Right atrium auricular region (tissue), 2 donors: ENCODE measurements at regions not wholly inside any gene's neighbourhood (a gene's known extent, or its start where the extent isn't known, plus 50 kb on each side); places are given as distances from the start of the nearest gene placed in this dataset.

Experiments
- DNase-seq: peaks from one replicate; pipeline ENCODE4 v3.0.0-alpha.2; 2019; ENCODE audit warnings: low spot score
- H3K27ac ChIP-seq, 2 donors: fragments of 200-600 bp; sonication (generic); 1 replicate in 1 of 2; 2 replicates in 1 of 2; pipeline ENCODE4 v1.5.1; 2016 to 2019
- H3K27me3 ChIP-seq, 2 donors: fragments of 200-600 bp; sonication (generic); one replicate each; pipeline versions ENCODE4 v1.5.1 to v1.6.0; 2017 to 2019
- H3K36me3 ChIP-seq: fragments of 200-600 bp; sonication (generic); one replicate; pipeline ENCODE4 v1.5.1; 2016
- H3K4me1 ChIP-seq, 2 donors: fragments of 200-600 bp; sonication (generic); one replicate each; pipeline versions ENCODE4 v1.5.1 to v1.6.0; 2017 to 2019
- H3K4me3 ChIP-seq, 2 donors: fragments of 200-600 bp; sonication (generic); 1 replicate in 1 of 2; 2 replicates in 1 of 2; pipeline ENCODE4 v1.5.1; 2017 to 2019; ENCODE audit warnings: mild to moderate bottlenecking in 1 of 2, moderate library complexity in 1 of 2
- H3K9me3 ChIP-seq, 2 donors: fragments of 200-600 bp; sonication (generic); one replicate each; pipeline ENCODE4 v1.5.1; 2019
- TF ChIP-seq, protein P1 (sequence below), 2 donors: fragments of 200-600 bp; sonication (generic); IDR thresholded peaks; one replicate each; pipeline ENCODE4 v1.5.1; 2019; ENCODE audit warnings: antibody characterized with exemption in 2 of 2

DNA sequence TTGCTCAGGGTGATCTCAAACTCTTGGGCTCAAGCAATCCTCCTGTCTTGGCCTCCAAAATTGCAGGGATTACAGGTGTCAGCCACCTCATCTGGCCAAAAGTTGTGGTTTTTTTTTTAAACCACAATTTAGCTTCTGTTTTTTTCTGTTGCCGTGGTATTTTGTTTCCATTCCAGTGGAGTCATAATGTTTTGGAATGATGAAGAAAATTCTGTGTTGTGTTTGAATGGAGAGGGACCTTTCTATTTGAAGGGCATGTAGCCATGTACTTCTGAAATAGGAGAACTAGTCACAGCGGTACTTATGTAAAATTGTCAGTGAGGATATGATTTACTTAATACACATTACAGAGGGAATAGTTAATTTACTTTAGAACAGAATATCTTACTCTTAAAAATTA, 201.3 kb downstream of the ARL4A start:
- Histone ChIP-seq H3K27me3 (no peaks in the 10 kb centered on the region), H3K4me3 (no peak overlapping the region)

DNA sequence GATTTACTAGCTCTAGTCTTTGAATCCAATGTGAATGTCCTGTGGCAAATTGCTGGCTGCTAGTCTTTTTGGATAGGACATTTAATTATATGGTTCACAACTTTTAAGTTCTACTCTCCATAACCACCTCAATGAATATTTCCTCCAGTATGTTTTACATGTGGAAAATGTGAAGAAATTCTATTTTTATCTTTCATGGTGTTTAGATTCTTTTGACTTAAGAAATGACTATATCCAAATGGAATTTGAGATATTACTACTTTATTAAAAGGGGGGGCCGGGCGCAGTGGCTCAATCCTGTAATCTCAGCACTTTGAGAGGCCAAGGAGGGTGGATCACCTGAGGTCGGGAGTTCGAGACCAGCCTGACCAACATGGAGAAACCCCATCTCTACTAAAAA, 202.0 kb downstream of the ARL4A start:
- Histone ChIP-seq H3K36me3 (no peaks in the 10 kb centered on the region), H3K27ac (no peak overlapping the region), H3K9me3 (no peaks in the 10 kb centered on the region), H3K27me3 (no peaks in the 10 kb centered on the region), H3K4me1 (no peaks in the 10 kb centered on the region), H3K4me3 (no peak overlapping the region)
- no peak for DNase-seq
- TF ChIP-seq, protein P1, sequence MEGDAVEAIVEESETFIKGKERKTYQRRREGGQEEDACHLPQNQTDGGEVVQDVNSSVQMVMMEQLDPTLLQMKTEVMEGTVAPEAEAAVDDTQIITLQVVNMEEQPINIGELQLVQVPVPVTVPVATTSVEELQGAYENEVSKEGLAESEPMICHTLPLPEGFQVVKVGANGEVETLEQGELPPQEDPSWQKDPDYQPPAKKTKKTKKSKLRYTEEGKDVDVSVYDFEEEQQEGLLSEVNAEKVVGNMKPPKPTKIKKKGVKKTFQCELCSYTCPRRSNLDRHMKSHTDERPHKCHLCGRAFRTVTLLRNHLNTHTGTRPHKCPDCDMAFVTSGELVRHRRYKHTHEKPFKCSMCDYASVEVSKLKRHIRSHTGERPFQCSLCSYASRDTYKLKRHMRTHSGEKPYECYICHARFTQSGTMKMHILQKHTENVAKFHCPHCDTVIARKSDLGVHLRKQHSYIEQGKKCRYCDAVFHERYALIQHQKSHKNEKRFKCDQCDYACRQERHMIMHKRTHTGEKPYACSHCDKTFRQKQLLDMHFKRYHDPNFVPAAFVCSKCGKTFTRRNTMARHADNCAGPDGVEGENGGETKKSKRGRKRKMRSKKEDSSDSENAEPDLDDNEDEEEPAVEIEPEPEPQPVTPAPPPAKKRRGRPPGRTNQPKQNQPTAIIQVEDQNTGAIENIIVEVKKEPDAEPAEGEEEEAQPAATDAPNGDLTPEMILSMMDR (IDR thresholded peaks at IDR 0.05): no peak

More for the DNA sequence above, 201.3 kb downstream of the ARL4A start:
- DNase-seq: no peak
- Histone ChIP-seq H3K9me3 (no peaks in the 10 kb centered on the region), H3K4me1 (no peaks in the 10 kb centered on the region), H3K36me3 (no peaks in the 10 kb centered on the region), H3K27ac (no peak overlapping the region)
- TF ChIP-seq, protein P1 (IDR thresholded peaks at IDR 0.05): no peak

DNA sequence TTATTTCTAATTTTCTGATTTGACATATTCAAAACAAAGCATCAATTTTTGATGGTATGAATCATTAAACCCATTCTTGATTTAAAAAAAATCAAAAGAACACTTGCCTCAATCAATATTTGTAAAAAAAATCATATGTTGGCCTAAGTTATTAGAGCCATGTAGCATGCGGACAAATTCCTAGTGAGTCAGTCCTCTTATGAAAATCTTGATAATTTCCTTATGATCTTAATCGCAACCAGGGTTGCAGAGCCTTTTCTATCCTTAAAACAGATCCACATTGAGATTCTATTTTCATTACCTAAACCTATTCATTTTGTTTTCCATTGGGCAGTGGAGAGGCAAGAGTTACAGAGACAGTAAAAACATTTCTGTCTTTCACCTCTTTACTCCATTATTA, 203.2 kb downstream of the ARL4A start:
- TF ChIP-seq, protein P1 (IDR thresholded peaks at IDR 0.05): no peak
- no peaks in the 10 kb centered on the region for H3K9me3 ChIP-seq
- no peak for DNase-seq
- no peaks in the 10 kb centered on the region for H3K27me3 ChIP-seq
- H3K4me3 ChIP-seq: no peak overlapping the region
- H3K36me3 ChIP-seq: no peaks in the 10 kb centered on the region
- no peaks in the 10 kb centered on the region for H3K4me1 ChIP-seq
- no peak overlapping the region for H3K27ac ChIP-seq

DNA sequence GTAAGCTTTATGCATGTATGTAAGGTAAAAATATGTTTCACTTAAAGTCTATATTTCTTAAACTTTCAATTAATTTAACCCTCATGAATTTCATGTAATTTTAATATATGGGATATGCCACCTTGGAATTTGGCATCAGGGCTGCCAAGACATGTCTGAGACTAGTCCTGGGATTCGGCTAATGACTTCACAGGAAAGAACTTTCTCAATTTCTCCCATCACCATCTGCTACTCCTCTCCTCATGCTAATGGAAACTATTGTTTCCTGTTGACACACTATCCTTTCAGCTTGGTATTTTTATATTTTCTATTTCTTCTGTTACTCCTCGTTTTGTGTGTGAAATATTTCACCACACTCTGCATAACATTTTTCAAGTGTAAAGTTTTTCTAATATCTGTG, 205.9 kb downstream of the ARL4A start:
- Histone ChIP-seq H3K9me3 (no peaks in the 10 kb centered on the region), H3K4me3 (no peak overlapping the region), H3K27ac (no peak overlapping the region), H3K4me1 (no peaks in the 10 kb centered on the region), H3K27me3 (no peaks in the 10 kb centered on the region), H3K36me3 (no peaks in the 10 kb centered on the region)
- TF ChIP-seq, protein P1 (IDR thresholded peaks at IDR 0.05): no peak
- DNase-seq: no peak

DNA sequence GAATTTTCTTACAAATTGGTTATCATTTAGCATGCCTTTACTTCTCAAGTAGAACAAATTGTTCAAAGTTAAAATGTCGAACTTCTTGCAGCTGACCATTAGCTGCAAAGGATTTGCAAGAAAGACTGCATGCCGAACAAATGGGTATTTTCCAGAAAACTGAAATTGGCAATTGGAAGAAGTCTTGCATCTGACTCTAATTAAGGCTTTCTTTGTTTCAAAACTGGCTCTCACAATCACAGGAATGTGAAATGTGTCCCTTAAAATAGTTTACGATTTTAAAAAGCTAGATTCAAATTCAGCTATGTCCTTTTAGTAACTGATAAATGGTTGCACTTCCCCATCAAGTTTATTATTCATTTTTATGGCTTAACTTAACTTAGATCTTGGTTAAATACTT, 207.9 kb downstream of the ARL4A start:
- no peaks in the 10 kb centered on the region for H3K9me3 ChIP-seq
- H3K4me1 ChIP-seq: no peaks in the 10 kb centered on the region
- DNase-seq: no peak
- H3K4me3 ChIP-seq: no peak overlapping the region
- no peaks in the 10 kb centered on the region for H3K27me3 ChIP-seq
- H3K27ac ChIP-seq: no peak overlapping the region
- no peaks in the 10 kb centered on the region for H3K36me3 ChIP-seq
- TF ChIP-seq, protein P1 (IDR thresholded peaks at IDR 0.05): no peak

DNA sequence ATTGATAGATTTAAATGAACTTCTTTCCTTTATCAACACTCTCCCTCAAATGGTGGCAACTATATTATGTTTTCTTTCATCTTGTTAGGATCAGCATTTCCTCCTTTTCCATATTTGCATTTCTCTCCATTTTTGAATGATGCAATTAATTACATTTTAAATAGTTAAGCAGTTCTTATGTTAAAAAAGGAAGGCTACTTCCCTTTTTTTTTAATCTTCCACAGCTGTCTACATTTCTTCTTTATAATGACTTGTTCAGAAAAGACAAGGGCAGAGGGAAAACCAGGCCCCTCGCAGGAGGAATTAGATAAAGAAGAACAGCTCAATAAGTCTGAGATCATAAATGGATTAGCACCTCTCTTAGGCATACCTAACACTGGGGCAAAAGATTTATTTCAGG, 208.9 kb downstream of the ARL4A start:
- Histone ChIP-seq H3K4me3 (no peak overlapping the region), H3K27ac (no peak overlapping the region), H3K4me1 (no peaks in the 10 kb centered on the region), H3K27me3 (no peaks in the 10 kb centered on the region), H3K9me3 (no peaks in the 10 kb centered on the region), H3K36me3 (no peaks in the 10 kb centered on the region)
- no peak for DNase-seq
- TF ChIP-seq, protein P1 (IDR thresholded peaks at IDR 0.05): no peak
